Fibroblast of peridontal ligament (primary cell): ENCODE measurements at regions not wholly inside any gene's neighbourhood (a gene's known extent, or its start where the extent isn't known, plus 50 kb on each side); places are given as distances from the start of the nearest gene placed in this dataset.
"Not testable (repeated sequence)": the region's sequence is repeated elsewhere in the genome, so short reads cannot be mapped to it uniquely, and the experiment has no call there.

Source experiments
- DNase-seq: peaks from one replicate; pipeline ENCODE4 v3.0.0-alpha.2; 2010; ENCODE audit errors: extremely low read depth

DNA sequence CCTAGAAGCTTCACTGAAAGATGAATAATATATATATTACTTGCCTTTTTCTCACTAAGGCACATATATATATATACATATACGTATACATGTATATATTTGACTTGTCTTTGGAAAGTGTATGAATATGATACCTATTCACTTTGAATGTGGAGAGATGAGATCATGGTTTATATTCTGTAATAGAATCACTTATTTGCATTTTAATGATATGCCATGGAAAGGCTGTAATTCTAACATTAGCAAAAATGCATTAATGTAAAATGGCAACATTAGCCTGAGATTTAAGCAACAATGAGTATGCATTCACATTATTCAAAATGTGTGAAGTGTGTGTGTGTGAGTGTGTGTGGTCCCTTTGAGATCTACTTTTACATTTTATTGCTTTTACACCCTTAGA lies 54.5 kb upstream of the PRKD1 start:
- no peak for DNase-seq

- no peak for DNase-seq
Measured at GRCh38 chr14:29982993-29983392, 55.3 kb upstream of the PRKD1 start.

DNA sequence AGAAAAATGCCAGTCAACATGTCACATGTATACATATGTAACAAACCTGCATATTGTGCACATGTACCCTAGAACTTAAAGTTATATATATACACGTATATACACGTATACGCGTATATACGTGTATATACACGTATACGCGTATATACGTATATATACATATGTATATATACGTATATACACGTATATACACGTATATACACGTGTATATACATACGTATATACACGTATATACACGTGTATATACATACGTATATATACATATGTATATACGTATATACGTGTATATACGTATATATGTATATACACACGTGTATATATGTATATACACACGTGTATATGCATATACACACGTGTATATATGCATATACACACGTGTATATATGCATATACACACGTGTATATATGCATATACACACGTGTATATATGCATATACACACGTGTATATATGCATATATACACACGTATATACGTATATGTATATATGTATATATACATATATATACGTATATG lies 62.8 kb upstream of the PRKD1 start:
- DNase-seq, result not testable (repeated sequence)

GRCh38 chr14:29990993-29991392 lies 63.3 kb upstream of the PRKD1 start:
- DNase-seq, result no peak

DNA sequence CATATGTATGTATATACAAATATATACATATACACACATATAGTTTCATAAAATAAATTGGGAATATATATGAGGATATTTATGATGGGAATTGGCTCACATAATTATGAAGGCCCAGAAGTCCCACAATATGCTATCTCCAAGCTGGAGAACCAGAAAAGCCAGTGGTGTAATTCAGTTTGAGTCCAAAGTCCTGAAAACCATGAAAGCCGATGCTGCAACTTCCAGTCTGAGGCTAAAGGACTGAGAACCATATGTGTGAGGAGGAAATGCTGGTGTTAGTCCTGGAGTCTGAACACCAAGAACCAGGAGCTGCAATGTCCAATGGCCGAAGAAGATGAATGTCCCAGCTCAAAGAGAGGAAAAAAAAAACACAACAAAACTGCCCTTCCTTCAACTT lies 65.5 kb upstream of the PRKD1 start:
- no peak for DNase-seq

GRCh38 chr14:29999013-29999539 lies 71.4 kb upstream of the PRKD1 start:
- peak; percentile 53 for DNase-seq

DNA sequence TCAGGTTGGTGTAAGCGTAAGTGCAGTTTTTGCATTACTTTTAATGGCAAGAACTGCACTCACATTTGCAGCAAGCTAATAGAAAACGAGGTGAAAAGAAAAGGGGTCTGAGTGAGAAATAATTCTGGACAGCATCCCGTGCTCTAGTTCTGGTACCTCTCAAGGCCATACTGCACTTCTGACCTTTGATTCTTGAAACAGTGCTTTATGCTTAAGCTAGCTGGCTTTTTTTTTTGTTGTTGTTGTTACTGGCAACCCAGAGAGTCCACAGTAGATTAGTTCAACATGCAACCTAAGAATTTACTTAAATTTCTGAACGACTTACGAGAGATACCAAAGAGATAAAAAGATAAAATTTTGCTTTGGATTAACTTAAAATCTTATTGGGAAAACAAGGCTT lies 75.2 kb upstream of the PRKD1 start:
- DNase-seq, result peak; percentile 12

- peak; percentile 90 for DNase-seq
Measured at GRCh38 chr14:30005114-30005808, 77.6 kb upstream of the PRKD1 start.

GRCh38 chr14:30006695-30007094 lies 79.0 kb upstream of the PRKD1 start:
- DNase-seq, result no peak

- DNase-seq, result no peak
Measured at GRCh38 chr14:30015489-30015888, 87.8 kb upstream of the PRKD1 start.

- no peak for DNase-seq
Measured at GRCh38 chr14:30016002-30016401, 88.4 kb upstream of the PRKD1 start.

DNA sequence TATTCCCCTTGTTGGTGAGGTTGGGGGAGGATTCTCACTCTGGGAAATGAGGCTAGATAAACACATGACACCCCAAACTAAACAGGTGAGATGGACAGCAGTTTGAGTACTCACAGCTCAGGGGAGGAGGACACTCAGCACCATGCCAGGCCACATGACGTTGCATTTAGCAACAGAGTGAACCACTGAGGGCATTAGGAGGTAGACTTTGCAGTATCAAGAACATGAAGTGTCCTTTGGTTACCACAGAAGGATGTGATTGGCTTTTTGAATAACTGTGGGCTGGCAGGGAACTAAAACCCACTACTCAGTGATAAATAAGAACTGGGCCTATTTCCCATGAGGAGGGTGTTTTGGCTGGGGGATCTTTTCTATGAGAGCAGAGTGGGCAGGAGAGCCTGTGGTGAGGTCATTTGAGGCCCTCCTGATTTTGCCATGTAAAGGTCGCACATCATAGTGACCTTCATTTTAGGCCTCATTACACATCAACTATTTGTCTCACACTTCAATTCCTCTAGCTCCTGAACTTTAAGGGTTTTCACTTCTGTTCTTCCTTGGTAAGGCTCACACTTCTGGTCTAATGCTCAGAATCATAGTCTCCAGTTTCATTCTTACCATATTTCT lies 89.8 kb upstream of the PRKD1 start:
- no peak for DNase-seq

DNA sequence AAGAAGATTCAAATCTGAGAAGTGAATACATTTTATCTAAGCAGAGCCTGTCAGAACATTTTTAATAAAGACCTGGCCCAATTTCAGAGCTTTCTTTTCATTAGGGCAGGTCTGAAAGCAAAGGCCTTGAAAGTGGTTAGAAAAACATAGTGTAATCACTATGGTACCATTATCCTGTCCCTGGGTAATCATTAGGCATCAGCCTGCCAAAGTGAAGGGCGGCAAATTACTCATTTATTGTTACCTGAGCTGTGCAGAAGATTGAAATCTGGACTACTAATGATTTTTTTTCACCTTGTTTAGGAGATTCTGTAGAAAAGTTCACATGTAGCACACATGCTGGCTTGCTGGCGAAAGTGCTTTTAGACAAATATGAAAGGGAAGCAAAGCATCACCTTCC lies 92.6 kb upstream of the PRKD1 start:
- no peak for DNase-seq

DNA sequence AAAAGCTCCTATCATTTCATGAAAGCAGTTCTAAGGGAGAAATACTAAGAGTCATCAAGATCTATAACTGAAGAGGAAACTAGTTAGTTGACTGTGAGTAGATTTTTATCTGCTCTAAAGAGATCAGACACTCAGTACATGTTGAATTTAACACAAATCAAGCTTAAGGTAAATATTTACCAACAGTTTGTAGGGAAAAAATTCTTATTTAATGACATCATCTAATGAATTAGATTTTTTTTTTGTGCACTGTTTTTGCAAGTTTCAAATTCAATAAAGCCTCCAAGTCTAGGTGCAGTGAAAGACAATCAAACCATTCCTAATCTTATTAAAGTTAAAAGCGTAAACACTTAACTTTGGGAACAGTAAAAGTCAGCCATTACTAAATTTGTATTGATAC lies 93.0 kb upstream of the PRKD1 start:
- DNase-seq, result no peak

DNA sequence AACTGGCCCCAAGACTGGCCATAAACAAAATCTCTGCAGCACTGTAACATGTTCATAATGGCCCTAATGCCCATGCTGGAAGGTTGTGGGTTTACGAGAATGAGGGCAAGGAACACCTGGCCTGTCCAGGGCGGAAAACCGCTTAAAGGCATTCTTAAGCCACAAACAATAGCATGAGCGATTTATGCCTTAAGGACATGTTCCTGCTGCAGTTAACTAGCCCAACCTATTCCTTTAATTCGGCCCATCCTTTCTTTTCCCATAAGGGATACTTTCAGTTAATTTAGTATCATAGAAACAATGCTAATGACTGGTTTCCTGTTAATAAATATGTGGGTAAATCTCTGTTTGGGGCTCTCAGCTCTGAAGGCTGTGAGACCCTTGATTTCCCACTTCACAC lies 95.7 kb upstream of the PRKD1 start:
- DNase-seq, result not testable (repeated sequence)

DNA sequence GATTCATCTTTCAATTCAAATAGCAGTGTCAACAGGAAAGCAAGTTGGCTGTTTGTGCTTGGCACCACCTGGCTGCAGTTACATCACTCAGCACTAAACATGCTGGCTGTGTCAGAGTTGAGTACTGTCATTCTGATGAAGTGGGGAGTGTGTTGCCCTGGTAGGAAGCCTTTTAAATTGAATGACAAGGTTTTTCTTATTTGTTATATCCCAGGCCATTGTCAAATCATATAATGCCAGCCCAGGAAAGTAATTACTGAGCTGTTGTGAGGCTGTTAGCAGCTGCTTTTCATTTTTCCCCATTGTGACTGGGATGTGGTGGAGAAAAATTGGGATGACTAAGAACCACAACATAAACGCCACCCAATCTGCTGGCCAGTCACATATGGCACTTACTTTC lies 106.5 kb upstream of the PRKD1 start:
- peak; percentile 78 for DNase-seq

GRCh38 chr14:30035361-30035760 lies 107.7 kb upstream of the PRKD1 start:
- DNase-seq, result no peak

GRCh38 chr14:30045720-30046119 lies 118.1 kb upstream of the PRKD1 start:
- DNase-seq, result no peak

DNA sequence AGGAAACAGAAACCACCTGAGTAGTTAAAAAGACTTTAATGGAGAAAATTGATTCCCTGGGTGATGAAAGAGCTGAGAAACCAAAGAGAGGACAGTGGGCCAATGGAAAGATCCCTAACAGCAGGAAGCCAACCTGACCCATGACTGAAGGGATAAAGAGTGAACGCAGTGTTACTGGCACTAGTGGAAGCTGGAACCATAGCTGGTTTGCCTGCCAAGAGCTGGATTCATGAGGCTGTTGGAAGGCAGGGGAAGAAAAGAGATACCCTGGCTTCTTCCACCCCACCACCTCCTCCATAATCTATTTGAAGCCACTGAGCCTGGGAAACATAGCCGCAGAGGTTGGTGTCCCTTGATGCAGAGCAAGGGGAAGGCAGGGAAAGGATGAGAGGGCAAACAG lies 125.5 kb upstream of the PRKD1 start:
- no peak for DNase-seq

DNA sequence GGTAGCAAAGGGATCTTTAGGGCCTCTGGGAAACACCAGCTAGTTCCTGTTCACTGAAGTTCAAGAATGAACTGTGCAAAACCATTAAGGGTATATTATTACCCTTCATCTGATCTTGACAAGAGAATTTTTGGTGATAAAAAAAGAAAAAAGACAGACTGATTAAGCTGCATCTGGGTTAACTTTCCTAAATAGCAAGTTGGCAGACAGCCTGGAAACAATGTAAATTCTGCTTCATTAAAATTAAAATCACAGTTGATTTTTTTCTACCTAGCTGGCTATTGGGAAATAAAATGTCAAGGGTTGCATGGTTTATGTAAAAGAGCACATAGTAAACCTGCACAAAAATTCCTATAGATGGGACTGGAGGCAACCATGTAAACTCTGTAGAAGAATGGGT lies 126.6 kb upstream of the PRKD1 start:
- DNase-seq, result peak; percentile 45

- DNase-seq, result peak; percentile 35
Measured at GRCh38 chr14:30058401-30058800, 130.8 kb upstream of the PRKD1 start.

- no peak for DNase-seq
Measured at GRCh38 chr14:30063746-30064145, 136.1 kb upstream of the PRKD1 start.

DNA sequence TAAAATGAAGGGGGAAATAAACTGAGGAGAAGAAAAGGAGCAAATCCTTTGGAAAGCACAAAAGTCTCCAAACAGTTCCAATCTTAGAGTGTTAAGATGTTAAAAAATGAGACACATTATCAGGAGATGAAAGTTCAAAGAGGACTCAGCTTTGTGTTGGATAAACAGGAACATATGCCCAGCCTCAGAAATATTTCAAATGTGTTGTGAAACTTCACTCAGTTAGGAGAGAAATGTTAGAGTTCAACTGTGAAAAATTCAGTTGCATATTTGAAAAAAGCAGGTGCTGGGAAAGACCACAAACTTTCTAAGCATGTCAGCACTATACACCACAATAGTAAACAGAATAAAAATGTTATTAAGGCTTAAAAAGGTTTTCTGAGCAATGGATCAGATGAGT lies 136.8 kb upstream of the PRKD1 start:
- DNase-seq, result peak; percentile 79
